ENCODE measurements at regions not wholly inside any gene's neighbourhood (a gene's known extent, or its start where the extent isn't known, plus 50 kb on each side); places are given as distances from the start of the nearest gene placed in this dataset.

DNA sequence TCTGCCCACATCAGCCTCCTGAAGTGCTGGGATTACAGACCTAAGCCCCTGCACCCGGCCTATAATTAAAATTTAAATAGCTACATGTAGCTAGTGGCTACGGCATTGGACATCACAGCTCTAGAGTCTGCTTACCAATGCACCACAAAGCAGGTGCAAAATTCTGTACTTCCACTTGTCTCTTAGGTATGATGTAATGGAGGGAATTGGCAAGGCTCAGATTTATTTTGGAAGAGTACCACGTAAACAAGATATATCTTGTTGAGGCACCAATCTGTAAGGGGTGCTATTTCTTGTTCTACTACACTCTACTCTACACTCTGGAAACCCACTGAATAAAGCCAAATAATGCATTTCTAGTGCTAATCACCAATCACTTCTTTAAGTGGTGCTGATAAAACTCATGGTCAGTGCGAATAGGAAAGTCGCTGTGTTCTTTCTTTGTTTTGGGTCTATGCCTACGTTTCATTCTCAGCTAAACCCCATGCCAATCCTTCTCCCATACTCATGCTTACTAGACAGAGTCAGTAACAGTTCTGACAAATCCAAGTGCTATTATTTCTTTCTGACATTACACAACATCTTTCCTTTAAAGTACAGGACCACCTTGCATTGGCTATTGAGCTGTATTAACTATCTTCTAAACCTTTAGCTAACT lies 92.3 kb downstream of the GC start:
- H3K4me3 Mint-ChIP-seq, result no peak overlapping the region
- peaks cover 3% of the 10 kb centered on the region for H3K27me3 Mint-ChIP-seq
- DNase-seq (ENCODE audit: extremely low spot score, unreplicated experiment), result no peak
- H3K9me3 Mint-ChIP-seq, result no peaks in the 10 kb centered on the region
- no peaks in the 10 kb centered on the region for H3K4me1 Mint-ChIP-seq (ENCODE audit: unreplicated experiment)
- TF ChIP-seq, protein P1, sequence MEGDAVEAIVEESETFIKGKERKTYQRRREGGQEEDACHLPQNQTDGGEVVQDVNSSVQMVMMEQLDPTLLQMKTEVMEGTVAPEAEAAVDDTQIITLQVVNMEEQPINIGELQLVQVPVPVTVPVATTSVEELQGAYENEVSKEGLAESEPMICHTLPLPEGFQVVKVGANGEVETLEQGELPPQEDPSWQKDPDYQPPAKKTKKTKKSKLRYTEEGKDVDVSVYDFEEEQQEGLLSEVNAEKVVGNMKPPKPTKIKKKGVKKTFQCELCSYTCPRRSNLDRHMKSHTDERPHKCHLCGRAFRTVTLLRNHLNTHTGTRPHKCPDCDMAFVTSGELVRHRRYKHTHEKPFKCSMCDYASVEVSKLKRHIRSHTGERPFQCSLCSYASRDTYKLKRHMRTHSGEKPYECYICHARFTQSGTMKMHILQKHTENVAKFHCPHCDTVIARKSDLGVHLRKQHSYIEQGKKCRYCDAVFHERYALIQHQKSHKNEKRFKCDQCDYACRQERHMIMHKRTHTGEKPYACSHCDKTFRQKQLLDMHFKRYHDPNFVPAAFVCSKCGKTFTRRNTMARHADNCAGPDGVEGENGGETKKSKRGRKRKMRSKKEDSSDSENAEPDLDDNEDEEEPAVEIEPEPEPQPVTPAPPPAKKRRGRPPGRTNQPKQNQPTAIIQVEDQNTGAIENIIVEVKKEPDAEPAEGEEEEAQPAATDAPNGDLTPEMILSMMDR (conservative IDR thresholded peaks at IDR 0.05), result no peak
- no peaks in the 10 kb centered on the region for H3K36me3 Mint-ChIP-seq
- no peak overlapping the region for H3K27ac Mint-ChIP-seq

- H3K27ac Mint-ChIP-seq, result no peak overlapping the region
- no peaks in the 10 kb centered on the region for H3K4me1 Mint-ChIP-seq (ENCODE audit: unreplicated experiment)
- no peaks in the 10 kb centered on the region for H3K36me3 Mint-ChIP-seq
- peaks cover 3% of the 10 kb centered on the region for H3K27me3 Mint-ChIP-seq
- H3K4me3 Mint-ChIP-seq, result no peak overlapping the region
- DNase-seq (ENCODE audit: extremely low spot score, unreplicated experiment), result no peak
- TF ChIP-seq, protein P1 (conservative IDR thresholded peaks at IDR 0.05), result no peak
- H3K9me3 Mint-ChIP-seq, result no peaks in the 10 kb centered on the region
Observed at GRCh38 chr4:71689822-71690221, 94.1 kb downstream of the GC start.

- H3K4me3 Mint-ChIP-seq, result no peak overlapping the region
- H3K4me1 Mint-ChIP-seq (ENCODE audit: unreplicated experiment), result no peaks in the 10 kb centered on the region
- no peak overlapping the region for H3K27ac Mint-ChIP-seq
- H3K36me3 Mint-ChIP-seq, result no peaks in the 10 kb centered on the region
- DNase-seq (ENCODE audit: extremely low spot score, unreplicated experiment), result no peak
- H3K27me3 Mint-ChIP-seq, result peaks cover 3% of the 10 kb centered on the region
- no peaks in the 10 kb centered on the region for H3K9me3 Mint-ChIP-seq
- TF ChIP-seq, protein P1 (conservative IDR thresholded peaks at IDR 0.05), result no peak
Observed at GRCh38 chr4:71687056-71687455, 96.8 kb downstream of the GC start.

GRCh38 chr4:71685975-71686374 lies 97.9 kb downstream of the GC start:
- Mint-ChIP-seq H3K9me3 (no peaks in the 10 kb centered on the region), H3K4me1 (ENCODE audit: unreplicated experiment) (no peaks in the 10 kb centered on the region), H3K36me3 (no peaks in the 10 kb centered on the region), H3K27ac (no peak overlapping the region), H3K27me3 (peaks cover 3% of the 10 kb centered on the region), H3K4me3 (no peak overlapping the region)
- TF ChIP-seq, protein P1 (conservative IDR thresholded peaks at IDR 0.05), result no peak
- no peak for DNase-seq (ENCODE audit: extremely low spot score, unreplicated experiment)

- no peaks in the 10 kb centered on the region for H3K27me3 Mint-ChIP-seq
- no peak for DNase-seq (ENCODE audit: extremely low spot score, unreplicated experiment)
- H3K4me3 Mint-ChIP-seq, result no peak overlapping the region
- H3K9me3 Mint-ChIP-seq, result no peaks in the 10 kb centered on the region
- no peak overlapping the region for H3K27ac Mint-ChIP-seq
- no peaks in the 10 kb centered on the region for H3K4me1 Mint-ChIP-seq (ENCODE audit: unreplicated experiment)
- H3K36me3 Mint-ChIP-seq, result no peaks in the 10 kb centered on the region
- TF ChIP-seq, protein P1 (conservative IDR thresholded peaks at IDR 0.05), result no peak
Observed at GRCh38 chr4:71683309-71683708, 100.6 kb downstream of the GC start.

DNA sequence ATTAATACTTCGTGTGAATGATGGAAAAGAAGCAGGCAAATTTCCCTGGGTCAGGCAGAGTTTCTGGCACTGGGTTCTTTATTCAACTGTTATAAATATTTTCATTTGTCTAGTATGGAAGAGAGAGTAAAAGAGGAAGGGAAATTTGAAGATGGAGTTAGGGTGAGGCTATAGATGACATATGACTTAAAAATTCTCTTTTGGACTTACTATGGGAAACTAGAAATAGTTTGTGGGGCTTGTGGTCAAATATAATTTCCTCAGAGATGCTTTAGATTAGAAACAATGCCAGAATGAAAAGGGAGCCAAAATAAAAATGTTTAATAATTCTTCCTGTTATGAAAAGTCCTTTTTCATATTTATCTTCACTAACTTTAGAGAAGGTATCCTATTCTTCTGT lies 103.2 kb downstream of the GC start:
- H3K9me3 Mint-ChIP-seq, result no peaks in the 10 kb centered on the region
- H3K4me1 Mint-ChIP-seq (ENCODE audit: unreplicated experiment), result no peaks in the 10 kb centered on the region
- DNase-seq (ENCODE audit: extremely low spot score, unreplicated experiment), result no peak
- H3K27me3 Mint-ChIP-seq, result peaks cover 2% of the 10 kb centered on the region
- no peaks in the 10 kb centered on the region for H3K36me3 Mint-ChIP-seq
- TF ChIP-seq, protein P1 (conservative IDR thresholded peaks at IDR 0.05), result no peak
- no peak overlapping the region for H3K4me3 Mint-ChIP-seq
- no peak overlapping the region for H3K27ac Mint-ChIP-seq
